Thyroid gland (tissue), 4 donors: ENCODE measurements at regions not wholly inside any gene's neighbourhood (a gene's known extent, or its start where the extent isn't known, plus 50 kb on each side); places are given as distances from the start of the nearest gene placed in this dataset.

ENCODE experiments used
- CTCF ChIP-seq, 6 experiments: fragments of 200-600 bp in 3 of 6; fragments of 450-650 bp in 3 of 6; sonication (generic) in 3 of 6; IDR thresholded peaks; one replicate each; pipeline ENCODE4 v1.5.1; 2016 to 2019; ENCODE audit warnings: antibody characterized with exemption in 6 of 6, mild to moderate bottlenecking in 2 of 6, inconsistent platforms in 1 of 6, moderate library complexity in 1 of 6
- POLR2A ChIP-seq, 2 donors: fragments of 450-650 bp; IDR thresholded peaks; one replicate each; pipeline ENCODE4 v1.6.1; 2017; ENCODE audit warnings: antibody characterized with exemption in 2 of 2, mild to moderate bottlenecking in 2 of 2, moderate library complexity in 1 of 2

- TF ChIP-seq CTCF (IDR thresholded peaks at IDR 0.05) (no peak), POLR2A (IDR thresholded peaks at IDR 0.05) (no peak)
Measured at GRCh38 chr3:69499422-69499821, 113.5 kb upstream of the FRMD4B start.
